ENCODE measurements at regions not wholly inside any gene's neighbourhood (a gene's known extent, or its start where the extent isn't known, plus 50 kb on each side); places are given as distances from the start of the nearest gene placed in this dataset.

DNA sequence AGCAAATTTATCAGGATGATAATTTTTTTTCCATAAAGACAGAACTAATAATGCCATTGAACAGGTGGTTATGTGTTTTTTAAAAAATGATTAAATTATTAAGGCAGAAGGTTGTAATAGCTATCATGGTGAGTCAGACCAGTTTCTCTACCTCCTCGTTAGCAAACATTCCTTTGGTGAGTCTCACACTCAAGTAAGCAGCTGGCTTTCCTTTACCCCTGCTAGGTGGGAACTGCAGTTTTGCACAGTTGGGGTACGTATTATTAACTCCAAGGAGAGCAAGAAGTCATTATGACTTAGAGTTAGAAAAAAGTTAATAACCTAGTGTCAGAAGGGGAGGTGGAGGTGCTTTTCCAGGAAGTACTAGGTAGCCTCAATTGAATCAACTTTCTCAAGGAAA, 165.3 kb downstream of the SNAPC1 start:
- ATAC-seq (no peak), DNase-seq (no peak)
- intact Hi-C loops (cut with DNase I; ENCODE audit: low total_unique reads), result no loop called here
- no peaks in the 10 kb centered on the region for H3K9me3 ChIP-seq
- H3K4me3 ChIP-seq, result no peak overlapping the region
- H3K36me3 ChIP-seq, result no peaks in the 10 kb centered on the region
- TF ChIP-seq, protein P1, sequence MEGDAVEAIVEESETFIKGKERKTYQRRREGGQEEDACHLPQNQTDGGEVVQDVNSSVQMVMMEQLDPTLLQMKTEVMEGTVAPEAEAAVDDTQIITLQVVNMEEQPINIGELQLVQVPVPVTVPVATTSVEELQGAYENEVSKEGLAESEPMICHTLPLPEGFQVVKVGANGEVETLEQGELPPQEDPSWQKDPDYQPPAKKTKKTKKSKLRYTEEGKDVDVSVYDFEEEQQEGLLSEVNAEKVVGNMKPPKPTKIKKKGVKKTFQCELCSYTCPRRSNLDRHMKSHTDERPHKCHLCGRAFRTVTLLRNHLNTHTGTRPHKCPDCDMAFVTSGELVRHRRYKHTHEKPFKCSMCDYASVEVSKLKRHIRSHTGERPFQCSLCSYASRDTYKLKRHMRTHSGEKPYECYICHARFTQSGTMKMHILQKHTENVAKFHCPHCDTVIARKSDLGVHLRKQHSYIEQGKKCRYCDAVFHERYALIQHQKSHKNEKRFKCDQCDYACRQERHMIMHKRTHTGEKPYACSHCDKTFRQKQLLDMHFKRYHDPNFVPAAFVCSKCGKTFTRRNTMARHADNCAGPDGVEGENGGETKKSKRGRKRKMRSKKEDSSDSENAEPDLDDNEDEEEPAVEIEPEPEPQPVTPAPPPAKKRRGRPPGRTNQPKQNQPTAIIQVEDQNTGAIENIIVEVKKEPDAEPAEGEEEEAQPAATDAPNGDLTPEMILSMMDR (IDR thresholded peaks at IDR 0.05 in 4 of 5, conservative IDR thresholded peaks at IDR 0.05 in 1 of 5), result no peak
- TF ChIP-seq POLR2A (IDR thresholded peaks at IDR 0.05), result no peak
- no peak overlapping the region for H3K27ac ChIP-seq
- in situ Hi-C loops (cut with MboI; ENCODE audit: low sequenced_read_pairs in 4 of 4), result no loop called here
- no peaks in the 10 kb centered on the region for H3K4me1 ChIP-seq
- no peaks in the 10 kb centered on the region for H3K27me3 ChIP-seq

DNA sequence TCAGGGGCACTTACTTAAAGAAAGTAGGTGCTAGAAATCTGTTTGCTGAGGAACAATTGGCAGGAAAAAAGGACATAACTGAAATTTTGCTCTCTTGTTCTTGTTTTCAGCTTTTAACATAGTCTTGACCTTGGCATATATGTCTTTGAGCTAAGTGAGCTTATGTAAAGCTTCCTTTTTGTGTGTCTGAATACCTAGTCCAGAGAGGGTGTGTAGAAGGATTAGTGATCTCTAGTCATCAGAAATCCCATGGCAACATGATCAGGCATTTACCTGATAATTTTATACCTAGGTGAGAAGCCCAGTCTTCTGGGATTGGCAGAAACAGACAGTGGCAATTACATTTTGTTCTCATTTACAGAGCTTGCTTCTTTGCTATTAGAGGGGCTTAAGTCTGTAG, 166.1 kb downstream of the SNAPC1 start:
- H3K9me3 ChIP-seq, result no peaks in the 10 kb centered on the region
- no peak for ATAC-seq
- H3K4me1 ChIP-seq, result no peaks in the 10 kb centered on the region
- no peak overlapping the region for H3K4me3 ChIP-seq
- DNase-seq, result no peak
- intact Hi-C loops (cut with DNase I; ENCODE audit: low total_unique reads) (no loop called here), in situ Hi-C loops (cut with MboI; ENCODE audit: low sequenced_read_pairs in 4 of 4) (no loop called here)
- TF ChIP-seq, protein P1 (IDR thresholded peaks at IDR 0.05 in 4 of 5, conservative IDR thresholded peaks at IDR 0.05 in 1 of 5), result no peak
- no peak for TF ChIP-seq POLR2A (IDR thresholded peaks at IDR 0.05)
- no peaks in the 10 kb centered on the region for H3K36me3 ChIP-seq
- H3K27me3 ChIP-seq, result no peaks in the 10 kb centered on the region
- no peak overlapping the region for H3K27ac ChIP-seq

DNA sequence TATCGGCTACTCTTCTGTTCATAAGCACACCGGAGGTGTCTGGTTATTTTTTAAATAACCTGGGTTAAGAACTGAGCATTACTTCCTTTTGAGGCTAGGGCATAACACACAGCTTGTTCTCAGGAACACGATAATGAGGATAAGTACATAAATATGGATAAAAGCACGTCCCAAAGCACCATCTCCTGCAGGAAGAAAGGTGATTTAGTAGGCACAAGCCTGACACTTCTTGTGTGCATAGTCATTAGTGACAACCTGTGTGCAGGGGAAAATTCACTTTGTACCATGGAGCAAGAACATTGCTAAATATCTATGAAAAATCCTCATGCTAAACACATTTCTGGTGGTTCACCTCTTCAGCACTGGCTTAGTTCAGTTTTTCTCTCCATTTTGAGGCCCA, 166.5 kb downstream of the SNAPC1 start:
- in situ Hi-C loops (cut with MboI; ENCODE audit: low sequenced_read_pairs in 4 of 4), result no loop called here
- H3K27ac ChIP-seq, result no peak overlapping the region
- ATAC-seq (no peak), DNase-seq (no peak)
- H3K9me3 ChIP-seq, result no peaks in the 10 kb centered on the region
- no peak for TF ChIP-seq POLR2A (IDR thresholded peaks at IDR 0.05)
- TF ChIP-seq, protein P1 (IDR thresholded peaks at IDR 0.05 in 4 of 5, conservative IDR thresholded peaks at IDR 0.05 in 1 of 5), result no peak
- no peak overlapping the region for H3K4me3 ChIP-seq
- no peaks in the 10 kb centered on the region for H3K27me3 ChIP-seq
- no peaks in the 10 kb centered on the region for H3K36me3 ChIP-seq
- intact Hi-C loops (cut with DNase I; ENCODE audit: low total_unique reads), result no loop called here
- H3K4me1 ChIP-seq, result no peaks in the 10 kb centered on the region

DNA sequence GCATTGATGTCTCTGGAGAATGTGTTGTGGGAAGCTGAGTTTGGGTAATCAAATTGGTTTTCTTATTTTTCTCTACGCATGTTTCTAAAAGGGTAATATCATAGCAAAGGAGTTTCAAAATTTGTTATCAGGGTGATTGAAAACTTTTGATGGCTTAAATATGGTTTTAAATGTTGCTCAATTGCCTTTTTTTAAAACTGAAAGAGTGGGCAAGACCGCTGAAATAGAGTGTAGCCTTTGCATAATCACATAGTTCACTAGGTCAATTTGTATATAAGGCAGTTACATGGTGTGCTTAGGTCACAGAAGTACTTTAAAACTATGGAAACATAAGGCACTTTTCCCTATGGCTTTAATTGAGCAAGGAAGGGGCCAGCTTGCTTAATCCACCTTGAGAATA, 167.4 kb downstream of the SNAPC1 start:
- Histone ChIP-seq H3K36me3 (no peaks in the 10 kb centered on the region), H3K4me1 (no peaks in the 10 kb centered on the region), H3K4me3 (no peak overlapping the region), H3K27me3 (no peaks in the 10 kb centered on the region), H3K9me3 (no peaks in the 10 kb centered on the region), H3K27ac (no peak overlapping the region)
- ATAC-seq, result no peak
- intact Hi-C loops (cut with DNase I; ENCODE audit: low total_unique reads), result no loop called here
- no peak for TF ChIP-seq POLR2A (IDR thresholded peaks at IDR 0.05)
- TF ChIP-seq, protein P1 (IDR thresholded peaks at IDR 0.05 in 4 of 5, conservative IDR thresholded peaks at IDR 0.05 in 1 of 5), result no peak
- DNase-seq, result no peak
- in situ Hi-C loops (cut with MboI; ENCODE audit: low sequenced_read_pairs in 4 of 4), result no loop called here

DNA sequence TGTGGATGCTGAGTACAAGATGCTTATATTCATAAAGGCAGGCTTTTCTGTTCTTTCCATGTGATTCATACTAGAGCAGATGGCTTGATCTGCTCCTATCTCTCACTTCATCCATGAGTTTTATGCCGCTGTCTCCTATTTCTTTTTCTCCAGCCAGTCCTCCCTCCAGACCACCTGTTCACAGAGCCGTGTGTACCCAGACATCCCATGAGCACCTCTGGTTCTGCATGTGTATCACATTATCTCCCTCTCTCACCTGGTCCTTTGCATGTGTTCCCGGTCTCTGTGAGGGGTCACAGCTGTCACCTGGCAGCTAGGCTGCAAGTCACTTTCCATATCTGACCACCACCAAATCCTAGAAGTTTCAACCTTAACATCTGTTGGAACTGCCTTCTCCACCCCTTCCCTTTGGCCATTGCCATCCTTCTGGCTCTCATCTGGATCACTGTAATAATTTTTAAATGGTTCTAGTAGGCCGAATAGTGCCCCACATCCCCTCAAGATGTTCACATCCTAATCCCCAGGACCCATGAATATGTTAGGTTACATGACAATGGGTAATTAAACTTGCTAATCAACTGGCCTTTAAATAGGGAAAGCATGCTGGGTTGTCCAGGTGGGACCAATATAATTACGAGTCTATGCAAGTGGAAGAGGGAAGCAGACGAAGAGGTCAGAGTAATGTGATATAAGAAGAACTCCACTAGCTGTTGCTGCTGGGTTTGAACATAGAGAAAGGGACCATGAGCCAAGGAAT, 168.1 kb downstream of the SNAPC1 start:
- in situ Hi-C loops (cut with MboI; ENCODE audit: low sequenced_read_pairs in 4 of 4) (no loop called here), intact Hi-C loops (cut with DNase I; ENCODE audit: low total_unique reads) (no loop called here)
- no peak overlapping the region for H3K27ac ChIP-seq
- H3K27me3 ChIP-seq, result no peaks in the 10 kb centered on the region
- no peaks in the 10 kb centered on the region for H3K9me3 ChIP-seq
- ATAC-seq (no peak), DNase-seq (no peak)
- no peak for TF ChIP-seq POLR2A (IDR thresholded peaks at IDR 0.05)
- TF ChIP-seq, protein P1 (IDR thresholded peaks at IDR 0.05 in 4 of 5, conservative IDR thresholded peaks at IDR 0.05 in 1 of 5), result no peak
- no peaks in the 10 kb centered on the region for H3K4me1 ChIP-seq
- H3K4me3 ChIP-seq, result no peak overlapping the region
- H3K36me3 ChIP-seq, result no peaks in the 10 kb centered on the region
